HCT116 (cell line): ENCODE measurements at regions not wholly inside any gene's neighbourhood (a gene's known extent, or its start where the extent isn't known, plus 50 kb on each side); places are given as distances from the start of the nearest gene placed in this dataset.

Experiments used
- CTCF ChIP-seq, 3 experiments: fragments of 200-600 bp in 1 of 3; sonication (generic) in 1 of 3; IDR thresholded peaks in 2 of 3; conservative IDR thresholded peaks in 1 of 3; 2 replicates each; pipeline ENCODE4 v1.5.1; 2012 to 2017; ENCODE audit warnings: low read depth in 2 of 3, low read length in 2 of 3, antibody characterized with exemption in 1 of 3, borderline replicate concordance in 1 of 3, control low read depth in 1 of 3, mild to moderate bottlenecking in 1 of 3, mixed read lengths in 1 of 3, mixed run types in 1 of 3, moderate library complexity in 1 of 3; ENCODE audit not compliant: insufficient read depth in 1 of 3
- EZH2phosphoT487 ChIP-seq: fragments of 200-600 bp; IDR thresholded peaks from 2 replicates; pipeline ENCODE4 v1.6.1; 2018; ENCODE audit warnings: antibody characterized with exemption, borderline replicate concordance
- JUND ChIP-seq: IDR thresholded peaks from 2 replicates; pipeline ENCODE4 v1.6.1; 2012
- MAX ChIP-seq: IDR thresholded peaks from 2 replicates; pipeline ENCODE4 v1.6.1; 2012
- POLR2AphosphoS5 ChIP-seq: IDR thresholded peaks from 2 replicates; pipeline ENCODE4 v1.6.1; 2011; ENCODE audit warnings: mild to moderate bottlenecking, low read depth, low read length, moderate library complexity

- TF ChIP-seq CTCF (IDR thresholded peaks at IDR 0.05 in 2 of 3, conservative IDR thresholded peaks at IDR 0.05 in 1 of 3; ENCODE audit: borderline replicate concordance in 1 of 3, insufficient read depth in 1 of 3, low read depth in 2 of 3, low read length in 2 of 3) (no peak), POLR2AphosphoS5 (no peak), JUND (no peak), EZH2phosphoT487 (no peak), MAX (no peak)
Observed at GRCh38 chr1:72419229-72419628, 136.9 kb upstream of the NEGR1 start.
